WERI-Rb-1 (cell line): ENCODE measurements at regions not wholly inside any gene's neighbourhood (a gene's known extent, or its start where the extent isn't known, plus 50 kb on each side); places are given as distances from the start of the nearest gene placed in this dataset.

Experiments used
- DNase-seq: peaks from one replicate; pipeline ENCODE4 v3.0.0-alpha.2; 2020
- H3K27ac ChIP-seq: fragments of 250-450 bp; sonication (Bioruptor Pico); 2 replicates; pipeline ENCODE4 v1.5.1; 2020; ENCODE audit warnings: mild to moderate bottlenecking, moderate library complexity
- H3K27me3 ChIP-seq: fragments of 250-450 bp; sonication (Bioruptor Pico); 2 replicates; pipeline ENCODE4 v1.5.1; 2021; ENCODE audit warnings: mild to moderate bottlenecking, low read depth, moderate library complexity; ENCODE audit not compliant: insufficient read depth, severe bottlenecking
- H3K36me3 ChIP-seq: fragments of 250-450 bp; sonication (Bioruptor Pico); 2 replicates; pipeline ENCODE4 v1.5.1; 2020; ENCODE audit warnings: mild to moderate bottlenecking, moderate library complexity
- H3K4me3 ChIP-seq: 2 replicates; pipeline ENCODE4 v1.5.1; 2011; ENCODE audit warnings: low read depth, mild to moderate bottlenecking, control low read depth, low read length
- H3K9me3 ChIP-seq: fragments of 250-450 bp; sonication (Bioruptor Pico); 2 replicates; pipeline ENCODE4 v1.5.1; 2021; ENCODE audit warnings: mild to moderate bottlenecking, moderate library complexity; ENCODE audit not compliant: severe bottlenecking
- CTCF ChIP-seq: IDR thresholded peaks from 2 replicates; pipeline ENCODE4 v1.5.1; 2011; ENCODE audit warnings: low read depth, mild to moderate bottlenecking, control low read depth, inconsistent platforms, low read length

GRCh38 chr6:16056263-16056870, 72.5 kb upstream of the MYLIP start:
- no peak for DNase-seq
- Histone ChIP-seq H3K27me3 (no peaks in the 10 kb centered on the region), H3K27ac (no peak overlapping the region), H3K9me3 (no peaks in the 10 kb centered on the region), H3K36me3 (no peaks in the 10 kb centered on the region), H3K4me3 (no peak overlapping the region)
- no peak for TF ChIP-seq CTCF

GRCh38 chr6:16055852-16056251, 73.0 kb upstream of the MYLIP start:
- no peak for TF ChIP-seq CTCF
- Histone ChIP-seq H3K9me3 (no peaks in the 10 kb centered on the region), H3K4me3 (no peak overlapping the region), H3K27ac (no peak overlapping the region), H3K36me3 (no peaks in the 10 kb centered on the region), H3K27me3 (no peaks in the 10 kb centered on the region)
- DNase-seq, result peak; percentile 59

- no peak for TF ChIP-seq CTCF
- Histone ChIP-seq H3K4me3 (no peak overlapping the region), H3K36me3 (no peaks in the 10 kb centered on the region), H3K9me3 (no peaks in the 10 kb centered on the region), H3K27me3 (no peaks in the 10 kb centered on the region), H3K27ac (no peak overlapping the region)
- DNase-seq, result no peak
Measured at GRCh38 chr6:16049168-16049567, 79.7 kb upstream of the MYLIP start.

GRCh38 chr6:16048221-16048620, 80.7 kb upstream of the MYLIP start:
- TF ChIP-seq CTCF, result no peak
- Histone ChIP-seq H3K9me3 (no peaks in the 10 kb centered on the region), H3K36me3 (no peaks in the 10 kb centered on the region), H3K4me3 (no peak overlapping the region), H3K27ac (no peak overlapping the region), H3K27me3 (no peaks in the 10 kb centered on the region)
- no peak for DNase-seq

- Histone ChIP-seq H3K36me3 (no peaks in the 10 kb centered on the region), H3K9me3 (no peaks in the 10 kb centered on the region), H3K27ac (no peak overlapping the region), H3K4me3 (no peak overlapping the region), H3K27me3 (no peaks in the 10 kb centered on the region)
- DNase-seq, result no peak
- no peak for TF ChIP-seq CTCF
Measured at GRCh38 chr6:16047435-16047990, 81.4 kb upstream of the MYLIP start.

GRCh38 chr6:16045238-16045637, 83.6 kb upstream of the MYLIP start:
- Histone ChIP-seq H3K27ac (no peak overlapping the region), H3K4me3 (no peak overlapping the region), H3K36me3 (no peaks in the 10 kb centered on the region), H3K27me3 (no peaks in the 10 kb centered on the region), H3K9me3 (peaks cover 9% of the 10 kb centered on the region)
- no peak for DNase-seq
- no peak for TF ChIP-seq CTCF
